ENCODE measurements at regions not wholly inside any gene's neighbourhood (a gene's known extent, or its start where the extent isn't known, plus 50 kb on each side); places are given as distances from the start of the nearest gene placed in this dataset.

- DNase-seq (ENCODE audit: low read depth, low spot score) (no peak), ATAC-seq (no peak)
- BruUV-seq (replicated peaks): no TSS peak
- in situ Hi-C loops (cut with HindIII; ENCODE audit: low pct_unique_long_range_greater_than_20kb, low sequenced_read_pairs) (no loop called here), intact Hi-C loops (cut with micrococcal nuclease; ENCODE audit: unreplicated experiment) (no loop called here)
- no peak overlapping the region for H3K4me3 ChIP-seq (ENCODE audit: low read depth in 2 of 2, low read length in 2 of 2)
- H3K27ac ChIP-seq (ENCODE audit: low read length): peak overlapping the region; percentile 20; the same call in 1 of the 2 replicates
- H3K27me3 ChIP-seq (ENCODE audit: control insufficient read depth, insufficient read depth, low read length): no peaks in the 10 kb centered on the region
- H3K4me1 ChIP-seq (ENCODE audit: control insufficient read depth, insufficient read depth, low read length): peaks cover 10% of the 10 kb centered on the region
- POLR2A ChIA-PET: no interaction called here
- H3K36me3 ChIP-seq (ENCODE audit: control insufficient read depth, insufficient read depth, low read length): no peaks in the 10 kb centered on the region
- TF ChIP-seq TCF7L2 (IDR thresholded peaks at IDR 0.05; ENCODE audit: low read depth, low read length) (no peak), SIN3A (IDR thresholded peaks at IDR 0.05; ENCODE audit: borderline replicate concordance, insufficient read depth, low read depth, low read length) (no peak), CTCF (IDR thresholded peaks at IDR 0.05) (no peak), REST (IDR thresholded peaks at IDR 0.05; ENCODE audit: insufficient read depth in 1 of 2, low read depth in 2 of 2, low read length in 1 of 2) (no peak), POLR2AphosphoS5 (IDR thresholded peaks at IDR 0.05; ENCODE audit: low read depth, low read length) (no peak)
- H3K9me3 ChIP-seq (ENCODE audit: control insufficient read depth, insufficient read depth, low read depth, low read length): no peaks in the 10 kb centered on the region
- CTCF ChIA-PET: interaction anchor here (1.1 kb wide), 1 partner anchor 25 kb away, joined by 4 read pairs; no protein-coding TSS in a partner anchor
These were observed 199.2 kb downstream of the AHR start for GRCh38 chr7:17497549-17498167.

GRCh38 chr7:17498230-17498629 lies 199.8 kb downstream of the AHR start:
- no peak overlapping the region for H3K4me3 ChIP-seq (ENCODE audit: low read depth in 2 of 2, low read length in 2 of 2)
- BruUV-seq (replicated peaks): no TSS peak
- intact Hi-C loops (cut with micrococcal nuclease; ENCODE audit: unreplicated experiment): no loop called here
- peaks cover 10% of the 10 kb centered on the region for H3K4me1 ChIP-seq (ENCODE audit: control insufficient read depth, insufficient read depth, low read length)
- H3K27ac ChIP-seq (ENCODE audit: low read length): no peak overlapping the region
- H3K36me3 ChIP-seq (ENCODE audit: control insufficient read depth, insufficient read depth, low read length): no peaks in the 10 kb centered on the region
- ATAC-seq (no peak), DNase-seq (ENCODE audit: low read depth, low spot score) (no peak)
- ChIA-PET CTCF (no interaction called here), POLR2A (no interaction called here)
- TF ChIP-seq SIN3A (IDR thresholded peaks at IDR 0.05; ENCODE audit: borderline replicate concordance, insufficient read depth, low read depth, low read length) (no peak), CTCF (IDR thresholded peaks at IDR 0.05) (no peak), REST (IDR thresholded peaks at IDR 0.05; ENCODE audit: insufficient read depth in 1 of 2, low read depth in 2 of 2, low read length in 1 of 2) (no peak), TCF7L2 (IDR thresholded peaks at IDR 0.05; ENCODE audit: low read depth, low read length) (no peak), POLR2AphosphoS5 (IDR thresholded peaks at IDR 0.05; ENCODE audit: low read depth, low read length) (no peak)
- in situ Hi-C loops (cut with HindIII; ENCODE audit: low pct_unique_long_range_greater_than_20kb, low sequenced_read_pairs): no loop called here
- no peaks in the 10 kb centered on the region for H3K9me3 ChIP-seq (ENCODE audit: control insufficient read depth, insufficient read depth, low read depth, low read length)
- H3K27me3 ChIP-seq (ENCODE audit: control insufficient read depth, insufficient read depth, low read length): no peaks in the 10 kb centered on the region
